Inferior parietal cortex (tissue), 1 donor: ENCODE measurements at regions not wholly inside any gene's neighbourhood (a gene's known extent, or its start where the extent isn't known, plus 50 kb on each side); places are given as distances from the start of the nearest gene placed in this dataset.

Experiments used
- DNase-seq: peaks from one replicate; pipeline ENCODE4 v3.0.0-alpha.2; 2016; ENCODE audit errors: extremely low spot score

DNA sequence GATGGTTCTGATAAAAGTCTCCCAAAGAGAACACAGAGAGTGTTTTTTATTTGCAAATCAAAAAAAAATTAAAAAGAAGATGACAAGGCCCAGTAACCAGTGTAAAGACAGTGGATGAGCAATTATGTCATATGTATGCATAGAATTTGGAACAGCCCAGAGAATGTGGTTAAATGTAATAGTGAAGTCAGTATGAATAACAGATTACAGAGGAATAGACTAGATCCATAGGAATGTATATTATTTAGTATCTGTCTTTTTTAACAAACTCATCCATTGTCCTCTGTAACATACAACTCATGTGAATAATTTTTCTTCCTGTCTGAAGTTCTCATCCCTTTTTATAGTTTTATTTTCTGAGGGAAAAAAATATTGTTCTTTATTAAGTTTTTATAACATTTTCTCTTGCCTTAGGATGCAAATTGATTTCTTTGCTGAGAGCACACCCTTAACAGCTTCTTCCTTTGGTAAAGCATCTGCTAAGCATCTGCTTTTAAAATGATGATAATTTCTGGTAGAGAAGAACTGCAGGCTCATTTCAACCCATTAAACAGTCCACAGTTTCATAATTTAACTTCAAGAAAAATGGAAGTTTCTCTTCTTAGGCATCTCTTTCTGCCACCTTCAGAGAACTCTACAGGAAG, 266.5 kb upstream of the MTNR1B start:
- DNase-seq: no peak

DNA sequence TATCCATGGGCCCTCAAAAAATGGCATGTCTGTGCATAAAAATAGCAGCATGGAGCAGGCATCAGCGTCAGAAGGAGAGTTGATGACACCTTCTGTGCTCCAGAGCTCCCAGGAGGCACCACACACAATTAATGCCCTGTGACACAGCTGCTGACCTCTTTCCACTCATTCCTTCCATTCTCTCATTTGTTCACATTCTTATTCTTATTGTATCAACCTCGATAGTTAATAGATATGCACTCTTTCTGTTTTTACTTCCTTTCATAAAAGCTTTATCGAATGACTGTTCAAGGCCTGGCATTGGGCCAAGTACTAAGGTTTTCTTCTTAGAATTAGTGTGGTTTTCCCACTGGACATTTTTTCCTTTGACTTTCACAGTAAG, 266.0 kb upstream of the MTNR1B start:
- no peak for DNase-seq

DNA sequence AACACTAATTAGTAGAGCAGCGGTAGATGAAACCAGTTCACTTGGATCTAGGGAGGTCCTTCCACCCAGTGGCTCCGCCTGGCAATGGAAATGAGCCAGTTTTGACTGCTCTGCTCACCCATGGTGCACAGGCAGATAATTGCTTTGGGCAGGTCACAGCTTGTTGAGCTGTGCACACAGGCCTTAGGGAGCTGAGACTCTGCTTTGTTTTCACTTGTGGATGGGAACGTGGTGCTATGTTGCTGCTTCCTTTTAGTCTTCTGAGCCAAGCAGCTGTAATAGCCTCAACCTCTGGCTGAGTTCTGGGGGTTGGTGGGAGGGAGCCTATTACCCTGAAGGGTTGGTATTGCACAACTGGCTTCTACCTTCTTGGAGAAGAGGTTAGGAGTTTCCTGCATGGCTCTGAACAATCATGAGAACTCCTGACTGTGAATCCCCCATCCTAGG, 262.3 kb upstream of the MTNR1B start:
- no peak for DNase-seq

DNA sequence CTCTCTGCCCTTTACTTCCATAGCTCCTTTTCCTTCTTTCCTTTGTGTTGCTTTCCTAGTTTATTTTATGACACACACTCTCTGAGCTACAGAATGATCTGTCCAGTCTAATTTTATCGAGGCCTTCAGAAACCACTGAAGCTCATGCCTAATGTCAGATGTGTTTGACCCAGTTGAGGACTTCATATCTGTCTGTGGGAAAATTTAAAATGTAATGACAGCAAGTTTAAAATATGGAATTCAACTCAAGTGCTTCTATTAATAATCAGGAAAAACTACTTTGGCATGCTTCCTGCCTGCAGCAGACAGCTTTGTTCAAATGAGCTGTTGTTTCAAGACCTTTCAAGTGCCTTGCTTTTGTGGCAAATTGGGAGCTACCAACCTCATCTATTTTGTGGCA, 261.8 kb upstream of the MTNR1B start:
- DNase-seq: no peak

DNA sequence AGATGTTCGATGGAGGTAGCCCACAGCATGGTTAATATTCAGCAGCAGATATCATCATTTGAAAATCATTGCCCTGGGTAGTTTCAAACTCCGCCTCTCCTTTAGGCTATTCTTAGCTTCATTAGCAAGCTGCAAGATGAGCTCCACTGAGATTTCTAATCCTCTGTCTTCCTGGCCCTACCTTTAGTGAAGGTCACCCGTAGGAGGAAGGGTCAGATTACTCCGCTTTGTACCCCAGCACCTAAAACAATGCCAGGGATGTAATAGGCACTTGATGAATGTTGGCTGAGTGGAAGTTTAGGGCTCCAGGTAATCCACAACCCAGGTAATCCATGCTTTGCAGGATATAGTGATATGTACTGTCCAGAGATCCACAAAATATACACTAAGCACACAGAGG, 260.1 kb upstream of the MTNR1B start:
- DNase-seq: no peak

DNA sequence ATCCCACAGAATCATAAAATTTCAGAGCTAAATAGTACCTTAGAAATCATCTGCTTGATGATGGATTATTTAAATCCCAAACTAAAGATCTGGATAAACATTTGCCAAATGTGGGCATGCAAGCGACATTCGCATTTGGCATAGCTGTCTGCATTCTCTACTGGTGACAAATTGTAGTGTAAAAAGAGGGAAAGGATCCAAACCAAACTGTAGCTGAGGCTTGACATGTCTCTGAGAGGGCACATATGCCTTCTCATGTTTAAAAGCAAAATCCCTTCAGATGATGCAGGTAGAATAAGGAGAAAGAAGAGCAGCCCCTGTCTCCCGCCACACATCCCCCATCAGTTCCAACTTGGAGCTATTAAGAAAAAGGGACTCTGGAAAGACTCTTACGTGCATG, 257.5 kb upstream of the MTNR1B start:
- DNase-seq: no peak

DNA sequence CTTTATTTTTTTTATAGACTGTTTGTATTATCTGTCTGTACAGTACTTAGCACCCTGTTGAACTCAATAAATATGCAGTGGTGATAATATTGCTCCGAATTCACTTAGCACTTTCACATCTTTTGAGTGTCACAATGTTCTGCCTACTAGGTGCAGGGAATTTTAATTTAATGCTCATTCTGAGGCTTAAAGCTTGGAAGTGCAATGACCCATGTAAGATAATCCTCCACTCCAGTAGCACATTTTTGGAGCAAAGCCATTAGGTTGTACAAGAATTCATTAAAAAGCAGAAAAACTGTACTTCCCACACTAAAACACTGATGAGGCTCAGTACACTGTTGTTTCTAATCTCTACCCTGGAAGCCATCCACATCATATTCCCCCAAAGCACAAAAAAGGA, 255.3 kb upstream of the MTNR1B start:
- DNase-seq: no peak

DNA sequence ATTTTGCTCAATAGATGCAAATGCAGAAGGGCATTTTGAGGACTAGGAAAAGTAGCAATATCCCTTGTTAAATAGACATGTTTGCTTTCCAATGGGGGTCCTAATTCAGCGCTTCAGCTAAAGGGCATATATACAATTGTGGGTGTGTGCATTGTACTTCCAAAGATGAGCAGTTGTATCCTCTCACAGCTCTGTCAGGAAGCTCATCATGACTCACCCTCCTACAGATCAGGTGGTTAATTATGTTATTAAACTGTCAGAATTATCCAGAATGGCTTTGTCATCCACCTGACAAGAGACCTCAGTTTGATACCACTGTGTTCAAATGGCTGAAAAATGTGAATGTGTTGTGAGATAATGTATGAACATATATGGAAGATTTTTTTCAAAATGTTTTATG, 252.2 kb upstream of the MTNR1B start:
- no peak for DNase-seq

DNA sequence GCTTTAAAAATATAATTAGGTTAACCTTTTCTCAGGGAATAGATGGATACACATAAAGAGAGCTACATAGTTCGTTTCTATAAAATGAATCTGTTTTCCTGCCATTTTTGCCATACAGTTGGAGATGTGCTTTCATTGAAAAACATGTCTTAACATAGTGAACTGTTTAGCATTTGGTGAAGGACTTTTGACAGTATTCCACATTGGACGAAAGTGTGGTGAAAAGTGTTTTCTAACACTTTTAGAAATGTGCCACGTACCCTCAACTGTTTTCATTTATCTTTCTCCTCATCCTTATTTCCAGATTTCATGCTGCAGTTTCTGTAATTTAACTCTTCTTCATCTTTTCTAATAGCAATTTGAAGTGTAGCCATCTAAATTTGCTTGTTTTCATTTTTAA, 249.1 kb upstream of the MTNR1B start:
- no peak for DNase-seq

DNA sequence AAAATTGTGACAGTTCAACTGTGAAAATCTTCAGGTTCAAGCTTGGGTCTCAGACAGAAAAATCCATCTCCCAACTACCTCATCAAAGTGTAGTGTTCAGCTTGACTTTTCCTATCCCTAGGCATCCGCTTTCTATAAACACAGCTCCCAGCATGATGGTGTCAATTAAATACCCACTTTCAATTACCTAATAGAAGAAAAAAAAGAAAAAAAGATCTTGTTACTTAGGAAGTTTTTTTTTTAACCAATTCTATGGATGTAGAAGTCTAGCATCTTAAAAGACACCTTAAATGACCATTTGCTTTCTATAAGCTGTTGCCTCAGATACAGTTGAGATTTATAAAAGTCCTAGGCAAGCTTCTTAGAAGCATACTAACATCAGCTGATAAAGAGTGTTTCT, 244.1 kb upstream of the MTNR1B start:
- no peak for DNase-seq

DNA sequence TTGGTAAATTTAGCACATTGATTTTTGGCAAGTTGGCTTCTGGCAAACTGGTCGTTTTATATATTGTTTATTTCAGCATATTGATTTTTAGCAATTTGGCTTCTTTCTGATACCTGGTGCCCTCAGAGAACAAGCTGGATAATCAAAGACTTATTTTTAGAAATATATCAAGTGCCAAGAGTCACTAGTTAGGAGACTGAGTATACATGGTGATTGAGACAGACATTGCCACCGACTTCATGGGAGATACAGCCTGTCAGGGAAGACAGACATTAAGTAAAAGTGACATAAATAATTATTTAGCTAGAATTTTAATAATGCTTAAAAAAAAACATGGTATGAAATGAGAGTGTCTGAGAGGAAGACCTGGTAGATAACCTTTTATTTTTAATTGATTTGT, 242.3 kb upstream of the MTNR1B start:
- DNase-seq: no peak

DNA sequence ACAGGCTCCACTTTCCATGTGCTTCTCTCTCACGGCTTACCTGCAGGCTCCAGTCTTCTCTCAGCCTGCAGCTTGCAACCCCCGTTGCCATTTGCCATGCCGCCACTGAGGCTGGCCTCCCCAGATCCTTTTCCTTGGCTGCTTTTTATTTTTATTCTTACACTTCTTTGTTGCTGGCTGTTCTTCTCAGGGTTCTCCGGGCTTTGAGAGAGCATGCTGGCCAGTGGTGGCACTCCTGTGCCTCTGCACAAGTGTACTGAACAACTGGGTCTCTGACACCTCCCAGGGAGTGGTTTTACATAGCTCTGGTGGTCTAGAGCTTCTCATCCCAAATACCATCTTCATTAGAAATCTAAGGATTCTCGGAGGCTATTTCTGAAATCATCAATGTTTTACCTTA, 241.7 kb upstream of the MTNR1B start:
- no peak for DNase-seq

DNA sequence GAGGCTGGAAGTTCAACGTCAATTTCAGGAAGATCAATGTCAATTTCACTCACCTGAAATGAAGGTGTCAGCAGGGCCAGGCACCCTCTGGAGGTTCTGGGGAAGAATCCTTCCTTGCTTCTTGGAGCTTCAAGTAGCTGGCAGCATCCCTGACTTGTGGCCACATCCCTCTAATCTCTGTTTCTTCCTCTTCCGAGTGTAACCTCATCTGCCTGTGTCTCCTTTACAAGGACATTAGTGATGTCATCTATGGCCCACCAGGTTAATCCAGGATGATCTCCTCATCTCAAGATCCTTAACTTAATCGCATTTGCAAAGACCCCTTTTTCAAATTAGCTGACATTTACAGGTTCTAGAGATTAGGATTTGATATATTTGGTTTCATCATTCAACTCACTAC, 240.8 kb upstream of the MTNR1B start:
- DNase-seq: no peak

DNA sequence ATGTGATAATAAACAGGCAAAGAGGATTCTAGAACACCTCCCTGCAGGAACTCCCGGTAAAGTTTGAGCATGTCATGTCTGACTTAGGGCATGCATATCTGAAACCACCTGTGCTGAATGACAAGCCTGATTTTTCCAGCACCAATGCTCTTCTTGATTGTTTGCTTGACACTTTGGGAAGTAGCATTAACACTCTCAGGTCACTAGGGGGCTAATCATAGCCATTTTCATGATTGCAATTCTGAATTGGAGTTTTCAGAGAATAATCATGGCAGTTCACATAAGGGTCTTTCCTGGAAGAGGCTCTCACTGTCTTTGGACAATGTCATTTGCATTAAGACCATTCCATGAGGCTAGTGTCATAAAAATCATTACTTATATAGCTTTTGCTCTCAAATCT, 234.4 kb upstream of the MTNR1B start:
- DNase-seq: no peak

DNA sequence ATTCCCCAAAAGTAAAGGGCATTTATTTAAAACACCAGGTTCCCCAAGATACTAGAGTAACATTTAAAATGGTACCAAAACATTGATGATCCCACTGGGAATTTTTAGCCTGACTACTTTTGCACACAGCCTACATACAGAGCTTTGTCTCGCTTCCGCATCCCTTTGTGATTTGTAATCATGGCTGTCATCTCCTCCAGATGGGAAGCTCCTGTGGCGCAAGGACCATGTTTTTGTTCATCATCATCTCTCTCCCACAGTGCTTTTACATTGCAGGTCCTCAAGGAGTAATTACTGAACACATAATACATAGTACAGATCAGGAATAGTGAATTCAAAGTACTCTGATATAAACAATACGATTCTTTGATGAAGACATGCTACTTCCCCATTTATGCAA, 231.2 kb upstream of the MTNR1B start:
- DNase-seq: no peak

DNA sequence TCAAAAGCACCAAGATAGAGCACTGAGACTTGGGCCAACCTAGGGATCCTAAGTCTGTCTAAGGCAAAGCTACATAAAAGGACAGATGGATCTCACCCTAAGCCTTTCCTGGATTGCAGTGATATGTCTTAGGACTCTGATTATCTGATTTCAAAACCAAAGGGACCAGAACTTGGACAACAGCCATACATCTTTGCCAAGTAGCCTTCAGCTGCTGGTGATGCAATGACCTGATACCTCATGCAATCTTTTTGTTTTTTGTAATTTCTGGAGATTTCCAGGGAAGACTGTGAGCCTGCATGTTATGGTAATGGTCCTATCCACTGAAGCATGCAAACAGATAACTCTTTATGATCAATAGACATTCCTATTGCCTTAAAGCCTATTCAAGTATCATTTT, 230.4 kb upstream of the MTNR1B start:
- DNase-seq: no peak

DNA sequence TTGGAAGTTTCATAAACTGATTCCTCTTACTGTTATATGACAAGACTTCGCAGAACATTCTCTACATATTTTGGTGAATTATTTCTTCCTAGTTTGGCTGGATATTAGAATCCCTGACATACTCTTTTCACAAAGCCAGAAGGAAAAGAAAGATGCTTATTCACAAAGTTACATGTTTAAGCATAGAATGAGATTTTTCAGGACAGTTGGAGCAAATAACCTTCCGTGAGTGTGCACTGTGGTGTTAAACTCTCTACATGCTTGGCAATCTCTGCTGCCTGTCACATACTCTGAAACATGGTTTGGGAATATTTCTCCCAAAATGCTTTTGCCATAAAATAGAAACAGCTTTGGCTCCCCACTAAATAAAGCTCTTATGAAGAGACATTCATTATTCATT, 230.0 kb upstream of the MTNR1B start:
- DNase-seq: no peak

DNA sequence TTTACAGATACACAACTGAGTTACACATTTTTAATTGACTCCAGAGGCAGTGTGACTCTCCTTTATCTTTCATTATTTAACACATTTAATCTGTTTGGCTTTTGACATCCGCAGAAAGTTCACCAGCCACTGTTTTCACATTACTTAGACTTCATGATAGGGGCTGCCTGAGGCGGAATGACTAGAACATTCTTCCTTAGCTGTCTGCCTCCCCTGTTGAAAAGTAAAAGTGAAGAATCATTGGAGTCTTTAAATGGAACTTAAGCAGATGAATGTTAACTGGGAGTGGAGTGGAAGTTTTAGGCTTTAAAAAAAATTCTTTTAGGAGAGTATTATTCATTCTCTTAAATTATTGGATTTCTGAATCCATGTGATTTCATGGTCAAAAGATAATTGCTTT, 229.2 kb upstream of the MTNR1B start:
- DNase-seq: no peak

DNA sequence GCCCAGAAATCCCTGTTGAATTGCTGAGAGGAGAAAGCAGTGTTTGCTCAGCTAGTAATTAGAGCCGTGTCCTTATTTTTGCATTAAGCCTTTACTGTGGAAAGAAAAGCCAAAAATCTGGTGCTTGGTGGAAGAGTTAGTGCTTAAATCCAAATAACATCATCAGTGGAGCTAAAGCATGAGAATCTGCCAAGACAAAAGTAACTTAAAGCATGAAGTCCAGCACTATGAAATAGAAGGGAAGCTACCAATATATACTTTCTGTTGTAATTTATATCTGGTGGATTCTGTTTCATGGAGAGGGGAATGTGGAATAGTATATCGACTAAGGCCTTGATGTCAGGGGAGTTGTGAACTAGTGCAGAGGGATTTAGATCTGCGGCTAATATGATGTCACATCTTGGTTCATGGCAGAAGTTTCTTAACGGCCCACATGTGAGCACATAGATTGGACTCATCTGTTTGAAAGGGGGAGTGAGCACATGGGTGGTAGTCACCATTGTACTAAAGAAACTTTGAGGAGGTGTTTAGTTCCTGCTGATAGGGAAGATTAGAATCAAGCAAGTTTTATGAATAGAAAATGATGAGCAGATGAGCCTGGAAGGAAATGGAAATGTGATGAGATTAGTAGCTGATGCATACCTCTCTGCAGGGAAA, 224.4 kb upstream of the MTNR1B start:
- DNase-seq: no peak

DNA sequence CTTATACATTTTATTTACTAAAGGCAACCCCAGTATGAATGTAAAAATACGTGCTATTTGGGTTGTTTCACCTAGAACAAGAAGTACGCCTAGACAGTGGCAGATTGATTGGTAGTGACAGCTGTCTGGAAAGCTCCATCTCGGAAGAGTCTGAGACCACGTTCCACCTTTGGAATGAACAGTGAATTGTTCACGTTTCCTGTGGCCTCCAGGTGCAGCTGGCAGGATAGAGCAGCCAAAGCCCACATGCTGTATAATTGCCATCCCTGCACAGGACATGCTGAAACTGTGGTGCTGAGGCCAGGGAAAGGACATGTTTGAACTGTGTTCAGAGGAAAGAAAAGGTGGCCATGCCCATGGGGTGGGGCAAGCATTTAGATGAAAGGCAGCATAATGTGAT, 218.7 kb upstream of the MTNR1B start:
- DNase-seq: no peak

DNA sequence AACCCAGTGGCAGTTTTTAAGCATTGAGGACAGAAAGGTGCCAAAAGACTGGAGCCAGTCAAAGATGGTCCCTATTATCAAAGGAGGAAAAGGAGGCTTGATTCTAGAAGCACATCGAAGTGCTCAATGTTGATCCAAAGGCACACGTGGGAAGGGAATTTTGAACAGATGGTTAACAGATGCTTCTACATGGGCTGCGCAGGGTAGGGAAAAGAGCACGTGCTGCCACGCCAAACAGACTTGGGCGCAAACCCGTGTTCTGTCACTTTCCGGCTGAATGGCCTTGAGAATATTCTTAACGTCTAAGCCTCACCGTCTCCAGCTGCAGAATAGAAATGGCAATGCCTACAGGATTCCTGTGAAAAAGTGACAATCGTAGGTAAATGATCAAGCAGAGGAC, 217.9 kb upstream of the MTNR1B start:
- no peak for DNase-seq

DNA sequence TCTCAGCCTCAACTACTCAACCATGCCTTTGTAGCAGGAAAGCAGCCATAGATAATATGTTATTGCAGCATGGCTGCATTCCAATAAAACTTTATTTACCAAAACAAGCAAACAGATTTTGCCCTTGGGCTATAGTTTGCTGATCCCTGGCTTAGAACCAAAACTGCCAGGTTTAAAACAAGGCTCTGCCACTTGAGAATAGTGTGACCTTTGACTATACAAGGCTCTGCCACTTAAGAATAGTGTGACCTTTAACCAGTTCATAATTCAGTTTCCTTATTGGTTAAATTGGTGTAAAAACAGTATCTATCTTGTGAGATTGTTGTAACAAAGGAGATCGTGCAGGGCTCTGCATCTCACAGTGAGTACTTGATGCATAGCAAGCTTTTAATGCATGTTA, 217.3 kb upstream of the MTNR1B start:
- no peak for DNase-seq

DNA sequence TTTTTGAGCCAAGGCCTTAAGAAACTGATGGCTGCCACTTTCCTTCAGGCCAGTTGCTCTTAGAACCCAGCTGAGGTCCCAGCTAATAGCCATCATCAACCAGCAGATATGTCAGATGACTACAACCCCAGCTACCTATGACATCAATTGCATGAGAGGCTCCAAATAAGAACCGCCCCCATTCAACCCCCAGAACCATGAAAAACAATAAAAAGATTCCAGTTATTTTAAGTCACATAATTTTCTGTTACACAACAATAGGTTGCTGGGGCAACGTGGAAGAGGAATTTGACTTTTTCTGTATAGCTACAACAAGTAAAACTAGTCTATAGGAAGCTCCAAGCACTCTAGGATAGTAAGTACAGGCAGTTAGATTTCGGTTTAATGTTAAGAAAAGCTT, 216.3 kb upstream of the MTNR1B start:
- DNase-seq: no peak

DNA sequence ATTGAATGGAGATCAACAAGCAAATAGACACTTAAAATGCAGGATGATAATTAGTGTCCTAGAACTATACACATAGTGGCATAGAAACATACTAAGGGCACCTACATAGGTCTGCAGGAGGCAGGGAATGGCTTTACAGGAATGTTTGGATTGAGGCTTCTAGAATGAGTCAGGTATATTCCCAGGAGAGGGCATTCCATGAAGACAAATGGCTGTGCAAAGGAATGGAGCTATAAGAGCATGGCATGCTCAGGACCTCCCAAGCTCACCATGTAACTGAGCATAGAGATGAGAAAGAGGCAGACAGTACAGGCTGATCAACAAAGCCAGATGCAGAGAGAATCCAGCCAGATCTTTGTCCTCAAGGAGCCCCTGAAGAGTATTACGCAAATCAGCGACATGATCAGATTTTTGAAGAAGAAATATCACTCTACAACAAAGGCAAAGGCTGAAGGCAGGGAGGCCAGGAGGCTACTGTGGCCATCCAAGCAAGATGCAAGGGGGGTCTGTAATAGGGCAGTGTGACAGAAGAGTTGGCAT, 211.1 kb upstream of the MTNR1B start:
- no peak for DNase-seq
